ENCODE measurements at regions not wholly inside any gene's neighbourhood (a gene's known extent, or its start where the extent isn't known, plus 50 kb on each side); places are given as distances from the start of the nearest gene placed in this dataset.

GRCh38 chr3:150135287-150135721 lies 164.6 kb upstream of the PFN2 start:
- Mint-ChIP-seq H3K4me3 (no peak overlapping the region), H3K27me3 (ENCODE audit: low read depth) (peaks cover 10% of the 10 kb centered on the region), H3K36me3 (no peaks in the 10 kb centered on the region), H3K27ac (no peak overlapping the region), H3K4me1 (peaks cover 22% of the 10 kb centered on the region), H3K9me3 (0 out of 2 replicates have a peak, but pooled peaks cover 6% of the 10 kb centered on the region)
- TF ChIP-seq TCF7 (CRISPR knock-in tag; IDR thresholded peaks at IDR 0.05; ENCODE audit: low read depth) (no peak), JUN (CRISPR knock-in tag; IDR thresholded peaks at IDR 0.05) (no peak), FOXP4 (CRISPR knock-in tag; IDR thresholded peaks at IDR 0.05) (no peak), HMGXB4 (CRISPR knock-in tag; IDR thresholded peaks at IDR 0.05) (no peak), USF1 (CRISPR knock-in tag; IDR thresholded peaks at IDR 0.05) (no peak), MYBL2 (CRISPR knock-in tag; IDR thresholded peaks at IDR 0.05) (no peak), ATF2 (CRISPR knock-in tag; IDR thresholded peaks at IDR 0.05; ENCODE audit: borderline replicate concordance, low read depth) (no peak), ZNF416 (CRISPR knock-in tag; IDR thresholded peaks at IDR 0.05) (no peak), ZSCAN18 (CRISPR knock-in tag; IDR thresholded peaks at IDR 0.05) (no peak), SMAD4 (CRISPR knock-in tag; IDR thresholded peaks at IDR 0.05) (no peak), NR1H2 (CRISPR knock-in tag; IDR thresholded peaks at IDR 0.05) (no peak), KAT7 (CRISPR knock-in tag; IDR thresholded peaks at IDR 0.05; ENCODE audit: borderline replicate concordance) (no peak), GRHL2 (CRISPR knock-in tag; IDR thresholded peaks at IDR 0.05; ENCODE audit: insufficient replicate concordance, severe bottlenecking) (no peak), MLX (CRISPR knock-in tag; IDR thresholded peaks at IDR 0.05) (no peak), TP53 (CRISPR knock-in tag; IDR thresholded peaks at IDR 0.05) (no peak), SMAD3 (CRISPR knock-in tag; IDR thresholded peaks at IDR 0.05; ENCODE audit: borderline replicate concordance) (no peak), ZNF263 (CRISPR knock-in tag; IDR thresholded peaks at IDR 0.05; ENCODE audit: low read depth) (no peak), ERG (CRISPR knock-in tag; IDR thresholded peaks at IDR 0.05) (no peak), ZNF532 (CRISPR knock-in tag; IDR thresholded peaks at IDR 0.05; ENCODE audit: borderline replicate concordance) (no peak)
- ChIA-PET CTCF (no interaction called here), POLR2A (no interaction called here)
- ATAC-seq (no peak), DNase-seq (ENCODE audit: low spot score) (no peak)
